ENCODE measurements at regions not wholly inside any gene's neighbourhood (a gene's known extent, or its start where the extent isn't known, plus 50 kb on each side); places are given as distances from the start of the nearest gene placed in this dataset.

- Histone ChIP-seq H3K4me3 (ENCODE audit: low read length) (no peak overlapping the region), H4K20me1 (ENCODE audit: insufficient read depth, low read length) (no peaks in the 10 kb centered on the region), H3K79me2 (ENCODE audit: low read length) (no peaks in the 10 kb centered on the region), H3K4me1 (ENCODE audit: low read length) (no peaks in the 10 kb centered on the region), H3K4me2 (ENCODE audit: low read length) (no peak overlapping the region), H3K27me3 (ENCODE audit: low read depth, low read length) (peaks cover 24% of the 10 kb centered on the region), H3K36me3 (replicated peaks; ENCODE audit: low read depth, low read length) (no peaks in the 10 kb centered on the region), H3K9me3 (ENCODE audit: insufficient read depth, low read length) (no peaks in the 10 kb centered on the region), H3K27ac (ENCODE audit: low read length) (no peak overlapping the region), H3K9ac (ENCODE audit: low read length) (no peak overlapping the region), H2AFZ (ENCODE audit: low read depth, low read length) (no peak overlapping the region)
- TF ChIP-seq CTCF (IDR thresholded peaks at IDR 0.05; ENCODE audit: low read depth, low read length) (no peak), EZH2phosphoT487 (IDR thresholded peaks at IDR 0.05; ENCODE audit: low read depth) (no peak)
Observed at GRCh38 chr22:27380855-27381254, 420.7 kb downstream of the MN1 start.

- Histone ChIP-seq H3K79me2 (ENCODE audit: low read length) (no peaks in the 10 kb centered on the region), H3K9ac (ENCODE audit: low read length) (no peak overlapping the region), H3K27me3 (ENCODE audit: low read depth, low read length) (peaks cover 31% of the 10 kb centered on the region), H3K4me1 (ENCODE audit: low read length) (no peaks in the 10 kb centered on the region), H3K4me3 (ENCODE audit: low read length) (no peak overlapping the region), H2AFZ (ENCODE audit: low read depth, low read length) (no peak overlapping the region), H3K4me2 (ENCODE audit: low read length) (no peak overlapping the region), H3K27ac (ENCODE audit: low read length) (no peak overlapping the region), H4K20me1 (ENCODE audit: insufficient read depth, low read length) (no peaks in the 10 kb centered on the region), H3K9me3 (ENCODE audit: insufficient read depth, low read length) (no peaks in the 10 kb centered on the region), H3K36me3 (replicated peaks; ENCODE audit: low read depth, low read length) (no peaks in the 10 kb centered on the region)
- TF ChIP-seq EZH2phosphoT487 (IDR thresholded peaks at IDR 0.05; ENCODE audit: low read depth) (no peak), CTCF (IDR thresholded peaks at IDR 0.05; ENCODE audit: low read depth, low read length) (no peak)
Observed at GRCh38 chr22:27381552-27381951, 420.0 kb downstream of the MN1 start.

GRCh38 chr22:27381960-27382742 lies 419.4 kb downstream of the MN1 start:
- Histone ChIP-seq H3K4me1 (ENCODE audit: low read length) (no peaks in the 10 kb centered on the region), H3K27ac (ENCODE audit: low read length) (no peak overlapping the region), H4K20me1 (ENCODE audit: insufficient read depth, low read length) (no peaks in the 10 kb centered on the region), H3K4me3 (ENCODE audit: low read length) (no peak overlapping the region), H3K36me3 (replicated peaks; ENCODE audit: low read depth, low read length) (no peaks in the 10 kb centered on the region), H3K79me2 (ENCODE audit: low read length) (no peaks in the 10 kb centered on the region), H3K9ac (ENCODE audit: low read length) (no peak overlapping the region), H3K27me3 (ENCODE audit: low read depth, low read length) (peaks cover 37% of the 10 kb centered on the region), H2AFZ (ENCODE audit: low read depth, low read length) (no peak overlapping the region), H3K9me3 (ENCODE audit: insufficient read depth, low read length) (no peaks in the 10 kb centered on the region), H3K4me2 (ENCODE audit: low read length) (no peak overlapping the region)
- no peak for TF ChIP-seq CTCF (IDR thresholded peaks at IDR 0.05; ENCODE audit: low read depth, low read length)
- no peak for TF ChIP-seq EZH2phosphoT487 (IDR thresholded peaks at IDR 0.05; ENCODE audit: low read depth)

- Histone ChIP-seq H3K9me3 (ENCODE audit: insufficient read depth, low read length) (no peaks in the 10 kb centered on the region), H4K20me1 (ENCODE audit: insufficient read depth, low read length) (no peaks in the 10 kb centered on the region), H3K36me3 (replicated peaks; ENCODE audit: low read depth, low read length) (no peaks in the 10 kb centered on the region), H3K27ac (ENCODE audit: low read length) (no peak overlapping the region), H2AFZ (ENCODE audit: low read depth, low read length) (no peak overlapping the region), H3K9ac (ENCODE audit: low read length) (no peak overlapping the region), H3K4me3 (ENCODE audit: low read length) (no peak overlapping the region), H3K4me2 (ENCODE audit: low read length) (no peak overlapping the region), H3K79me2 (ENCODE audit: low read length) (no peaks in the 10 kb centered on the region), H3K4me1 (ENCODE audit: low read length) (peaks cover 5% of the 10 kb centered on the region), H3K27me3 (ENCODE audit: low read depth, low read length) (peaks cover 38% of the 10 kb centered on the region)
- TF ChIP-seq EZH2phosphoT487 (IDR thresholded peaks at IDR 0.05; ENCODE audit: low read depth): no peak
- TF ChIP-seq CTCF (IDR thresholded peaks at IDR 0.05; ENCODE audit: low read depth, low read length): no peak
Observed at GRCh38 chr22:27382947-27383346, 418.6 kb downstream of the MN1 start.
